Bronchial epithelial cell (primary cell): ENCODE measurements at regions not wholly inside any gene's neighbourhood (a gene's known extent, or its start where the extent isn't known, plus 50 kb on each side); places are given as distances from the start of the nearest gene placed in this dataset.

ENCODE experiments used
- DNase-seq: peaks from one replicate; pipeline ENCODE4 v3.0.0-alpha.2; 2010; ENCODE audit warnings: low read depth
- FAIRE-seq: peaks from 2 replicates; lab custom pipeline; 2011; peaks lifted over from hg19 to GRCh38; lab: Jason Lieb, UNC
- H3K27me3 ChIP-seq: 2 replicates; pipeline ENCODE4 v1.5.1; 2011; ENCODE audit warnings: low read length; ENCODE audit not compliant: control insufficient read depth, insufficient read depth
- H3K36me3 ChIP-seq: 2 replicates; pipeline ENCODE4 v1.5.1; 2011; ENCODE audit warnings: low read length; ENCODE audit not compliant: control insufficient read depth, insufficient read depth
- H3K4me3 ChIP-seq: 2 replicates; pipeline ENCODE4 v1.5.1; 2011; ENCODE audit warnings: mild to moderate bottlenecking, low read depth, low read length, control low read depth
- CTCF ChIP-seq: IDR thresholded peaks from 2 replicates; pipeline ENCODE4 v1.5.1; 2011; ENCODE audit warnings: mild to moderate bottlenecking, moderate library complexity, low read length, control low read depth, inconsistent platforms; ENCODE audit not compliant: insufficient read depth, severe bottlenecking

DNA sequence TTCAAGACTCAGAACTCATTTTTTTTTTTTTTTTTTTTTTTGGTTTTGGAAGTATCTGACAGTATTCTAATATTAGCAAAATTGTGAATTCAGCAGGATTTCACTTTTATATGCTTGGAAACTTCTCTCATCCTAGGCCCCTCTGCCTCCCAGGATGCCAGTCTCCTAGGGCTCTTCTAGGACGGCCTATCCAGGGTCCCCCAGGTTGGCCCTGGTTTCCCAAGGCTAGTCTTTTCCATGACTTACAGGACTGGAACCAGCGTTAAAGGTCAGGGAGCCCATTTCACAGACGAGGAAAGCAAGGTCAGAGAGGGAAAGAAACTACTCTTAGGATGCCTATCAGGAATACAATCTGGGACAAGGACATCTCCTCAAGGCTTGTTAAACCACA, 412.5 kb downstream of the PTPRU start:
- no peaks in the 10 kb centered on the region for H3K36me3 ChIP-seq
- no peak for TF ChIP-seq CTCF
- DNase-seq (no peak), FAIRE-seq (no peak)
- no peaks in the 10 kb centered on the region for H3K27me3 ChIP-seq
- H3K4me3 ChIP-seq = no peak overlapping the region

DNA sequence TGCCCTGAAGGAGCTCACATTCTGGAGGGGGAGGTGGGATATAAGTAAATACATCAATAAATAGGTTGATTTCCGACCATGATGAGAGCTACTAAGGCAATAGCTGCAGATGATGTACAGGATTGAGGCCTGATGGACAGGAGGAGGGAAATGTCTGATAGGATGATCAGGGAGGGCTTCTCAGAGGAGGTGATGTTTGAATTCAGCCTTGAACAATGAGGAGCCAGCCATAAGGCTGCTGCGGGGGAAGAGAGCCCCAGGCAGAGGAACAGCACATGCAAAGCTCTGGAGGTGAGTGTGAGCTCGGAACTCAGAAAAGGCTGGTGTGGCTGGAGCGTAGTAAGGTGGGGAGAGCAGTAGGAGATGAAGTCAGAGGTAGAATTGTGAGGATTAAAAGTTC, 411.7 kb downstream of the PTPRU start:
- DNase-seq = no peak

DNA sequence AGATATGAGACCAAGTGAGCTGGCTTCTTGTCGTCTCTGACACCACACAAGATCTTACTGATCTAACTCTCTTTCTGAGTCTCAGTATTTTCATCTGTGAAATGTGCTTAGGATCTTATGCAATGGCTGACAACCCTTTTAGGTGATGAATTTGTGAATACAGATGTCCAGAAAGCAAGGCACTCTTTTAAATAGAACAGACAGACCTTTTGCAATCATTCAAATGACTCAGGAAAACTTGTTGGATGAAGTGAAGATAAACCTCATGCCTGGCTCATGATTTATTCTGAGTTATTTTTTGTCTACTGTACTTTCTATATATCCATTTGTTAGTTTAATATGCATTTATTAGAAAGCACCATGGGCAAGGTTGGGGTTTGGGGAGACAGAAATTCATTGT, 411.3 kb downstream of the PTPRU start:
- Histone ChIP-seq H3K36me3 (no peaks in the 10 kb centered on the region), H3K4me3 (no peak overlapping the region), H3K27me3 (no peaks in the 10 kb centered on the region)
- DNase-seq (peak; percentile 54), FAIRE-seq (no peak)
- no peak for TF ChIP-seq CTCF

More for the DNA sequence above, 411.7 kb downstream of the PTPRU start:
- no peak for TF ChIP-seq CTCF
- peak; percentile 55 for FAIRE-seq
- Histone ChIP-seq H3K36me3 (no peaks in the 10 kb centered on the region), H3K27me3 (no peaks in the 10 kb centered on the region), H3K4me3 (no peak overlapping the region)

DNA sequence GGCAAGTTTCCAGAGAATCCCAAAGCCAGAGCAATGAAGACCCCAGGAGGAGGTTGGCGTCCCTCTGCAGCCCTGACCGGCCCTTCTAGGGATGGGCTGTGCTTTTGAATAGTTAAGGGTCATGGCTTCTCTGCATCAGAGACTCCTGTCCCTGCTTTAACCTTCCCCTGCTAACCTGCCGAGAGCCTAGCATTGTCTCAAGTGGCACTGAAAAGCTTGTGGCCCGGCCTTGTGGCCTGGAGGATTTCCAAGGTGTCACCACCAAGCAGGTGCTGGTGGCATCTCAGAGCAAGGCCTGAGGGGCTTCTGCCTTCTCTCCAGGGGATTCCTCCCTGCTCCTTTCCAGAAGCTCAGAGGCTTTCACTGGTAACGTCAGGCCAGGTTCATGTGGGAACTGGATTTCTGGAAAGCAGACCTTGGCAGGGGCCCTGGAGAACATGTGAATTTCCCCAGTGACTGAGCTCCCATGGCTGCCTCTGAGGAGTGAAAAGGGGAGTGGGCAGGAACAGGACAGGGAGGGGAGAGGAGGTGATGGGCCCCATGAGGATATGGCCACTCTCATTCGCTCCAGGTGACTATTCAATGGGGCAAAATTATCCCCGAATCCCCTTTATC, 409.9 kb downstream of the PTPRU start:
- FAIRE-seq (peak; percentile 62), DNase-seq (no peak)
- no peak overlapping the region for H3K4me3 ChIP-seq
- no peaks in the 10 kb centered on the region for H3K36me3 ChIP-seq
- no peak for TF ChIP-seq CTCF
- H3K27me3 ChIP-seq = no peaks in the 10 kb centered on the region

DNA sequence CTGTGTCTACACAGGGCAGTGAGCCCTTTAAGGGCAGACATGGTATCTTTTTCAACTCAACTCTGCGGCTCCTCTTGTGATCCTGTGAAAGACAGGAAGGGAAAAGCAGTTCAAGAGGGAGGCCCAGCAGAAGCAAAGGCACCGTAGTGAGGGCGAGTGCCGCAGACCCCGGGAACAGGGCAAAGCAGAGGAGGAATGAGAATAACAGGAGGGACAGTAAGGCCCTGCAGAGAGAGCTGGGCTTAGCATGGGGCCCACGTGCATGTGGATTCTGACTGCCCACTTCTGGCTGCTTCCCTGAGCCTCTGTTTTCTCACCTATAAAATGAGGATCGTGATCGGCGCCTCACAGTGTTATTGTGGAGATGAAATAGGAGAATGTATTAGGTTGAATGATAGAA, 409.3 kb downstream of the PTPRU start:
- TF ChIP-seq CTCF = no peak
- Histone ChIP-seq H3K36me3 (no peaks in the 10 kb centered on the region), H3K4me3 (no peak overlapping the region), H3K27me3 (no peaks in the 10 kb centered on the region)
- no peak for FAIRE-seq
- no peak for DNase-seq

- H3K4me3 ChIP-seq = no peak overlapping the region
- H3K36me3 ChIP-seq = no peaks in the 10 kb centered on the region
- DNase-seq = no peak
- no peak for FAIRE-seq
- no peak for TF ChIP-seq CTCF
- H3K27me3 ChIP-seq = no peaks in the 10 kb centered on the region
Observed at GRCh38 chr1:29644812-29645211, 408.5 kb downstream of the PTPRU start.
